Keratinocyte (primary cell): ENCODE measurements at regions not wholly inside any gene's neighbourhood (a gene's known extent, or its start where the extent isn't known, plus 50 kb on each side); places are given as distances from the start of the nearest gene placed in this dataset.

ENCODE experiments used
- DNase-seq: peaks from one replicate; pipeline ENCODE4 v3.0.0-alpha.2; 2011; ENCODE audit warnings: low read depth, missing footprints, low spot score
- FAIRE-seq: peaks from 2 replicates; lab custom pipeline; 2011; peaks lifted over from hg19 to GRCh38; lab: Jason Lieb, UNC
- H2AFZ ChIP-seq: 2 replicates; pipeline ENCODE4 v1.6.0; 2012; ENCODE audit warnings: low read length, control low read depth, inconsistent platforms; ENCODE audit not compliant: control insufficient read depth
- H3K27ac ChIP-seq: 2 replicates; pipeline ENCODE4 v1.5.1; 2011; ENCODE audit warnings: low read length; ENCODE audit not compliant: control insufficient read depth, insufficient read depth
- H3K27me3 ChIP-seq: 3 replicates; pipeline ENCODE4 v1.6.0; 2011; ENCODE audit warnings: low read length; ENCODE audit not compliant: control insufficient read depth, insufficient read depth; ENCODE audit errors: extremely low read depth
- H3K36me3 ChIP-seq, 2 experiments: 2 replicates in 1 of 2; 3 replicates in 1 of 2; pipeline ENCODE4 v1.5.1; 2011; ENCODE audit warnings: low read length in 2 of 2, mild to moderate bottlenecking in 1 of 2; ENCODE audit not compliant: control insufficient read depth in 2 of 2, insufficient read depth in 2 of 2; ENCODE audit errors: extremely low read depth in 1 of 2
- H3K4me1 ChIP-seq: 3 replicates; pipeline ENCODE4 v1.5.1; 2011; ENCODE audit warnings: low read length; ENCODE audit not compliant: control insufficient read depth, insufficient read depth; ENCODE audit errors: extremely low read depth
- H3K4me2 ChIP-seq: 3 replicates; pipeline ENCODE4 v1.6.0; 2011; ENCODE audit warnings: low read depth, low read length; ENCODE audit not compliant: control insufficient read depth, insufficient read depth; ENCODE audit errors: extremely low read depth
- H3K4me3 ChIP-seq, 3 experiments: fragments of 200-600 bp in 1 of 3; sonication (generic) in 1 of 3; 2 replicates in 2 of 3; 3 replicates in 1 of 3; pipeline ENCODE4 v1.5.1; 2011 to 2016; ENCODE audit warnings: low read length in 3 of 3, mild to moderate bottlenecking in 3 of 3, control low read depth in 2 of 3, inconsistent platforms in 1 of 3, low read depth in 1 of 3, mixed read lengths in 1 of 3, mixed run types in 1 of 3, moderate library complexity in 1 of 3; ENCODE audit not compliant: control insufficient read depth in 2 of 3, insufficient read depth in 2 of 3; ENCODE audit errors: extremely low read depth in 1 of 3
- H3K79me2 ChIP-seq: 2 replicates; pipeline ENCODE4 v1.6.0; 2012; ENCODE audit warnings: low read length; ENCODE audit not compliant: control insufficient read depth, insufficient read depth
- H3K9ac ChIP-seq: 3 replicates; pipeline ENCODE4 v1.6.0; 2011; ENCODE audit warnings: low read length; ENCODE audit not compliant: control insufficient read depth, insufficient read depth; ENCODE audit errors: extremely low read depth
- H3K9me1 ChIP-seq: 3 replicates; pipeline ENCODE4 v1.6.0; 2011; ENCODE audit warnings: low read length; ENCODE audit not compliant: control insufficient read depth, insufficient read depth; ENCODE audit errors: extremely low read depth
- H3K9me3 ChIP-seq: 2 replicates; pipeline ENCODE4 v1.5.1; 2012; ENCODE audit warnings: low read depth, low read length; ENCODE audit not compliant: control insufficient read depth
- H4K20me1 ChIP-seq: 3 replicates; pipeline ENCODE4 v1.6.0; 2011; ENCODE audit warnings: low read length; ENCODE audit not compliant: control insufficient read depth, insufficient read depth; ENCODE audit errors: extremely low read depth
- CTCF ChIP-seq, 3 experiments: IDR thresholded peaks in 1 of 3; conservative IDR thresholded peaks in 1 of 3; optimal IDR thresholded peaks in 1 of 3; 2 replicates in 2 of 3; 3 replicates in 1 of 3; pipeline versions ENCODE3 to v1.5.1; 2011; ENCODE audit warnings: low read length in 3 of 3, mild to moderate bottlenecking in 3 of 3, moderate library complexity in 2 of 3, control low read depth in 1 of 3, inconsistent platforms in 1 of 3; ENCODE audit not compliant: insufficient read depth in 2 of 3; ENCODE audit errors: extremely low read depth in 1 of 3
- EZH2 ChIP-seq: IDR thresholded peaks from one replicate; pipeline ENCODE4 v1.6.1; 2012; ENCODE audit warnings: inconsistent platforms, mild to moderate bottlenecking, low read length, moderate library complexity
- dilution Hi-C: fragments of 300-500 bp; cut with MboI; formaldehyde crosslinking; loops from one replicate; pipeline ENCODE4 v1.7.0; 2020; ENCODE audit warnings: low sequenced_read_pairs; ENCODE audit not compliant: extremely low pct_ligation_motif_present
- small RNA-seq, 3 experiments: library from RNA; depleted of rRNA; stranded (forward); fragments of <200 nt; gene quantifications; one replicate each; pipeline ENCODE3, GENCODE V24; 2012; ENCODE audit warnings: low read depth in 3 of 3, low replicate concordance in 1 of 3; ENCODE audit not compliant: insufficient read length in 3 of 3

GRCh38 chr2:162888652-162889051 is 50.1 kb upstream of the KCNH7 start:
- Histone ChIP-seq H3K4me1 (no peaks in the 10 kb centered on the region), H3K9me3 (no peaks in the 10 kb centered on the region), H3K27ac (no peak overlapping the region), H3K9ac (no peak overlapping the region), H2AFZ (no peak overlapping the region), H3K79me2 (no peaks in the 10 kb centered on the region), H3K9me1 (no peaks in the 10 kb centered on the region), H3K4me2 (no peak overlapping the region), H3K4me3 (no peak overlapping the region), H3K27me3 (no peaks in the 10 kb centered on the region), H4K20me1 (no peaks in the 10 kb centered on the region), H3K36me3 (no peaks in the 10 kb centered on the region)
- DNase-seq (no peak), FAIRE-seq (no peak)
- TF ChIP-seq EZH2 (no peak), CTCF (optimal IDR thresholded peaks at IDR 0.05 in 1 of 3, IDR thresholded peaks at IDR 0.05 in 1 of 3, conservative IDR thresholded peaks at IDR 0.05 in 1 of 3; ENCODE audit: extremely low read depth in 1 of 3, insufficient read depth in 2 of 3, low read length in 3 of 3) (no peak)
- dilution Hi-C loops, result no loop called here

Small RNA genes lying in the stretch of these regions (small RNA-seq; reads per million reads assigned to genes)
- gene RNU6-627P, result 0 reads per million in 3 experiments
